Subcutaneous abdominal adipose tissue (tissue), 5 donors: ENCODE measurements at regions not wholly inside any gene's neighbourhood (a gene's known extent, or its start where the extent isn't known, plus 50 kb on each side); places are given as distances from the start of the nearest gene placed in this dataset.
"Not testable (repeated sequence)": the region's sequence is repeated elsewhere in the genome, so short reads cannot be mapped to it uniquely, and the experiment has no call there.

Source experiments
- H3K27ac ChIP-seq: one replicate; pipeline ENCODE4 v1.7.0; 2013; ENCODE audit warnings: low read depth, mild to moderate bottlenecking, inconsistent platforms, low read length, moderate library complexity
- H3K27me3 ChIP-seq, 5 donors: one replicate each; pipeline ENCODE4 v1.7.0; 2013; ENCODE audit warnings: low read length in 5 of 5, inconsistent platforms in 1 of 5; ENCODE audit not compliant: control insufficient read depth in 5 of 5, insufficient read depth in 4 of 5
- H3K36me3 ChIP-seq, 5 donors: one replicate each; pipeline ENCODE4 v1.7.0; 2013; ENCODE audit warnings: low read length in 5 of 5; ENCODE audit not compliant: control insufficient read depth in 5 of 5, insufficient read depth in 5 of 5
- H3K4me1 ChIP-seq, 5 donors: one replicate each; pipeline ENCODE4 v1.7.0; 2013; ENCODE audit warnings: low read length in 5 of 5, mild to moderate bottlenecking in 3 of 5, moderate library complexity in 1 of 5; ENCODE audit not compliant: control insufficient read depth in 5 of 5, insufficient read depth in 5 of 5
- H3K4me3 ChIP-seq, 5 donors: one replicate each; pipeline ENCODE4 v1.7.0; 2013; ENCODE audit warnings: low read length in 5 of 5, low read depth in 1 of 5
- H3K9ac ChIP-seq, 5 donors: one replicate each; pipeline ENCODE4 v1.7.0; 2013; ENCODE audit warnings: low read length in 5 of 5, mild to moderate bottlenecking in 4 of 5, moderate library complexity in 3 of 5
- H3K9me3 ChIP-seq, 5 donors: one replicate each; pipeline ENCODE4 v1.7.0; 2013; ENCODE audit warnings: low read length in 5 of 5; ENCODE audit not compliant: control insufficient read depth in 5 of 5
- donor health status: healthy.
- donor health status: healthy.
- donor health status: healthy.
- donor health status: healthy.
- donor health status: healthy.

DNA sequence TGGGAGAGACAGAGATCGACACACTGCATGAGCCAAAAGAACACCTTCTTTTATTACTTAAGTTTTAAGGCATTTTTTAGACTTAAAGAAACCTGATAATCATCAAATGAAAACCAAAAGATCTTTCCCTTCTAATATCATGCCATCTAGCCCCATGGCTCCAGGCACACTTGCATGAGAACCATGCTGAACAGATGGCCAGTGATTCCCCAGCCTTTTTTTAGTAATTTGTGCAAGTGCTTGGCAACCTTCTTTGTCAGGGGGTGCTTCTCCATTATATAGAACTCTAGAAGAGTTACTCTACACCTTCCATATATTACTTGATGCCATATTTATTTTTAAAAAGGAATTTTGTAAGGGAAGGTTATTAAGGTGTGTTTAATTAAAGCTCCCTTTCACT is 182.2 kb upstream of the TEX13C start:
- no peaks in the 10 kb centered on the region for H3K36me3 ChIP-seq
- no peaks in the 10 kb centered on the region for H3K27me3 ChIP-seq
- no peaks in the 10 kb centered on the region for H3K9me3 ChIP-seq
- H3K4me3 ChIP-seq, result no peak overlapping the region
- H3K27ac ChIP-seq, result no peak overlapping the region
- no peak overlapping the region for H3K9ac ChIP-seq
- H3K4me1 ChIP-seq, result no peaks in the 10 kb centered on the region

- Histone ChIP-seq H3K9ac (no peak overlapping the region), H3K4me3 (no peak overlapping the region), H3K9me3 (no peaks in the 10 kb centered on the region), H3K4me1 (no peaks in the 10 kb centered on the region), H3K27me3 (no peaks in the 10 kb centered on the region), H3K36me3 (no peaks in the 10 kb centered on the region), H3K27ac (no peak overlapping the region)
These were observed 169.4 kb upstream of the TEX13C start for GRCh38 chrX:125150231-125150630.

- Histone ChIP-seq H3K27ac (no peak overlapping the region), H3K9me3 (no peaks in the 10 kb centered on the region), H3K4me3 (no peak overlapping the region), H3K4me1 (no peaks in the 10 kb centered on the region), H3K9ac (no peak overlapping the region), H3K36me3 (no peaks in the 10 kb centered on the region), H3K27me3 (no peaks in the 10 kb centered on the region)
These were observed 168.5 kb upstream of the TEX13C start for GRCh38 chrX:125151146-125151545.

GRCh38 chrX:125152011-125152410 is 167.7 kb upstream of the TEX13C start:
- Histone ChIP-seq H3K27ac (no peak overlapping the region), H3K9me3 (no peaks in the 10 kb centered on the region), H3K4me1 (no peaks in the 10 kb centered on the region), H3K4me3 (no peak overlapping the region), H3K27me3 (no peaks in the 10 kb centered on the region), H3K9ac (no peak overlapping the region), H3K36me3 (no peaks in the 10 kb centered on the region)

- Histone ChIP-seq H3K4me3 (no peak overlapping the region), H3K9ac (no peak overlapping the region), H3K4me1 (no peaks in the 10 kb centered on the region), H3K36me3 (no peaks in the 10 kb centered on the region), H3K27me3 (no peaks in the 10 kb centered on the region), H3K9me3 (no peaks in the 10 kb centered on the region), H3K27ac (no peak overlapping the region)
These were observed 166.1 kb upstream of the TEX13C start for GRCh38 chrX:125153621-125154020.

DNA sequence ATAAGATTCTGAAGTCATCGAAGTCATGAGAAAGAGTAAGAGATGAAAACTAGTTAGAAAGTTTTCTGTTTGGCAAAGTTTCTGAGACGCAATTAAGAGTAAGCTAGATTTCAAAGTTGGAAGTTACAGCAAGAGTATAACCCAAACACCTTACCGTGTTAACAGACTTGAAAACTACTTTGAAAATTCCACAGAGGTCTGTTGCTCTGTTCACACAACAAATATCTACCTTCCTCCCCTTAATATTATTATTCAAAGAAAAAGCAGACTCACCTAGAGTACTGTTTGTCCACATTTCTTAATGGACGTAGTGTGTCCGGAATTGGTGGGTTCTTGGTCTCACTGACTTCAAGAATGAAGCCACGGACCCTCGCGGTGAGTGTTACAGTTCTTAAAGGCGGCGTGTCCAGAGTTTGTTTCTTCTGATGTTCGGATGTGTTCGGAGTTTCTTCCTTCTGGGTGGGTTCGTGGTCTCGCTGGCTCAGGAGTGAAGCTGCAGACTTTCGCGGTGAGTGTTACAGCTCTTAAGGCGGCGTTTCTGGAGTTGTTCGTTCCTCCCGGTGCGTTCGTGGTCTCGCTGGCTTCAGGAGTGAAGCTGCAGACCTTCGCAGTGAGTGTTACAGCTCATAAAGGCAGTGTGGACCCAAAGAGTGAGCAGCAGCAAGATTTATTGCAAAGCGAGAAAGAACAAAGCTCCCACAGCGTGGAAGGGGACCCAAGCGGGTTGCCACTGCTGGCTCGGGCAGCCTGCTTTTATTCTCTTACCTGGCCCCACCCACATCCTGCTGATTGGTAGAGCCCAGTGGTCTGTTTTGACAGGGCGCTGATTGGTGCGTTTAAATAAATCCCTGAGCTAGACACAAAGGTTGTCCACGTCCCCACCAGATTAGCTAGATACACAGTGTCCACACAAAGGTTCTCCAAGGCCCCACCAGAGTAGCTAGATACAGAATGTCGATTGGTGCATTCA is 165.1 kb upstream of the TEX13C start:
- H3K4me3 ChIP-seq, H3K27me3 ChIP-seq, H3K36me3 ChIP-seq, H3K9me3 ChIP-seq, H3K9ac ChIP-seq, H3K4me1 ChIP-seq, H3K27ac ChIP-seq: not testable (repeated sequence)

DNA sequence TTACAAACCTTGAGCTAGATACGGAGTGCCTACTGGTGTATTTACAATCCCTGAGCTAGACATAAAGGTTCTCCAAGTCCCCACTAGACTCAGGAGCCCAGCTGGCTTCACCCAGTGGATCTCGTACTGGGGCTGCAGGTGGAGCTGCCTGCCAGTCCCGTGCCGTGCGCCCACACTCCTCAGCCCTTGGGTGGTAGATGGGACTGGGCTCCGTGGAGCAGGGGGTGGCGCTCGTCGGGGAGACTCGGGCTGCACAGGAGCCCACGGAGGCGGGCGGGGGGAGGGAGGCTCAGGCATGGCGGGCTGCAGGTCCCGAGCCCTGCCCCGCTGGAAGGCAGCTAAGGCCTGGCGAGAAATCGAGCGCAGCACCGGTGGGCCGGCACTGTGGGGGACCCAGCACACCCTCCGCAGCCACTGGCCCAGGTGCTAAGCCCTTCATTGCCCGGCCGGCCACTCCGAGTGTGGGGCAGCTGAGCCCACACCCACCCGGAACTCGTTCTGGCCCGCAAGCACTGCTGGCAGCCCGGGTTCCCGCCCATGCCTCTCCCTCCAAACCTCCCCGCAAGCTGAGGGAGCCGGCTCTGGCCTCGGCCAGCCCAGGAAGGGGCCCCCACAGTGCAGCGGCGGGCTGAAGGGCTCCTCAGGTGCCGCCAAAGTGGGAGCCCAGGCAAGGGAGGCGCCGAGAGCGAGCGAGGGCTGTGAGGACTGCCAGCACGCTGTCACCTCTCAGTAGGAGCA is 164.2 kb upstream of the TEX13C start:
- H3K27ac ChIP-seq, H3K9ac ChIP-seq, H3K36me3 ChIP-seq, H3K9me3 ChIP-seq, H3K27me3 ChIP-seq, H3K4me1 ChIP-seq, H3K4me3 ChIP-seq: not testable (repeated sequence)

DNA sequence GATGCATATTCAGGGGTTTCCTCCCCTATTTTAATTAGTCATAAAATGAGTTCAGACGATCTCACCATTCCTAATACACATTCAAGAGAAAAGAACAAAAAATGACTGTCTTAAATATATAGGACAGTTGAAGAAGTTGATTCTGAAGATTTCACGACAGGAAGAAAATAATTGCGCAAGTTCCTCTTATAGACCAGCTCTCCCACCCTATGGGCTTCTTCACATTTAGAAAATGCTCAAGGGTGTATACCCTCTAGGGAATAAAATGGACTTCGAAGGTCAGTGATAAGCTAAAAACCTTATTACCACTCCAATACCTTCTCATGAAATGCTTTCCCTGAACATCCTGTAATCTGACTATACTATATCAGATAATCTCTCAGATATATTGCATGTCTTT is 149.2 kb upstream of the TEX13C start:
- no peak overlapping the region for H3K27ac ChIP-seq
- no peak overlapping the region for H3K9ac ChIP-seq
- no peaks in the 10 kb centered on the region for H3K4me1 ChIP-seq
- H3K4me3 ChIP-seq, result no peak overlapping the region
- H3K9me3 ChIP-seq, result no peaks in the 10 kb centered on the region
- no peaks in the 10 kb centered on the region for H3K27me3 ChIP-seq
- no peaks in the 10 kb centered on the region for H3K36me3 ChIP-seq

DNA sequence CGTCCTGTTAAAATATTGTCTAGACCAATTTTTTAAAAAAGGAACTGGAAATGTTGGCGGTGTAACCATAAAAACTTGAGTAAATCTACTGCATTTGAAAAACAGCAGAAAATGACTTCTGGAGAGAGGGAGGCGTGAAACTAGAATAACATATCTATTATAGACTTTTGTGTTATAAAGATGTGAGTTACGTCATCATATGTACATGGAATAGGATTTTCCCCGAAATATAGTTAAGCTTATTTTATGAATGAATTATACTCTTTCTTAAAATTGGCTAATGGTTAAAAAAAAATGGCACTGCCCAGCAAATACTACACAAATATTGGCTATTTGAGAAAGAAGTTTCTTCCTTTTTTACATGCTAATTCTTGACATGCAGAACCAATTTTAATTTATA is 147.1 kb upstream of the TEX13C start:
- Histone ChIP-seq H3K4me3 (no peak overlapping the region), H3K36me3 (no peaks in the 10 kb centered on the region), H3K9me3 (no peaks in the 10 kb centered on the region), H3K4me1 (no peaks in the 10 kb centered on the region), H3K27ac (no peak overlapping the region), H3K9ac (no peak overlapping the region), H3K27me3 (no peaks in the 10 kb centered on the region)

GRCh38 chrX:125175991-125176584 is 143.6 kb upstream of the TEX13C start:
- Histone ChIP-seq H3K4me1 (no peaks in the 10 kb centered on the region), H3K27me3 (no peaks in the 10 kb centered on the region), H3K36me3 (no peaks in the 10 kb centered on the region), H3K9me3 (no peaks in the 10 kb centered on the region), H3K9ac (no peak overlapping the region), H3K27ac (no peak overlapping the region), H3K4me3 (no peak overlapping the region)
